NCI-H128 (cell line): ENCODE measurements at regions not wholly inside any gene's neighbourhood (a gene's known extent, or its start where the extent isn't known, plus 50 kb on each side); places are given as distances from the start of the nearest gene placed in this dataset.
"Not testable (repeated sequence)": the region's sequence is repeated elsewhere in the genome, so short reads cannot be mapped to it uniquely, and the experiment has no call there.

Source experiments
- DNase-seq: peaks from one replicate; lab custom pipeline; 2025; ENCODE audit not compliant: unreplicated experiment; lab: John Stamatoyannopoulos, UW

DNA sequence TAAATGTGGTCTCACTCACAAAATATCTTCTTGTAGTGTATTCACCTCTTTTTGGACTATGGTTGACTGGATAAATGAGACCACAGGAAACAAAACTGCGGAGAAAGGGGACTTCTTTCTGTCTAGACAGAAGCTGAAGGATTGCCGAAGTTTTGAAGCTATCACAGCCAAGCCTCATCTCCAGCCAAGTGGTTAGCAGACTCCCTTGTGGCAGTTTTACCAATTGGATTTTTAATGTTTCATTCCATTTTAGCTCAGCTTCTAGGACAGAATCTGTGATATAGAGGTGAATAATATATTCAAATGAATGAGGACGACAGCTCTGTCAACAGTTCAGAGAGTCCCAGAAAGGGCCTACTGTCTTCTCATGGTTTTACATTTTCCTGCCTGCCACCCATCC lies 215.7 kb upstream of the ZNF608 start:
- DNase-seq = no peak

DNA sequence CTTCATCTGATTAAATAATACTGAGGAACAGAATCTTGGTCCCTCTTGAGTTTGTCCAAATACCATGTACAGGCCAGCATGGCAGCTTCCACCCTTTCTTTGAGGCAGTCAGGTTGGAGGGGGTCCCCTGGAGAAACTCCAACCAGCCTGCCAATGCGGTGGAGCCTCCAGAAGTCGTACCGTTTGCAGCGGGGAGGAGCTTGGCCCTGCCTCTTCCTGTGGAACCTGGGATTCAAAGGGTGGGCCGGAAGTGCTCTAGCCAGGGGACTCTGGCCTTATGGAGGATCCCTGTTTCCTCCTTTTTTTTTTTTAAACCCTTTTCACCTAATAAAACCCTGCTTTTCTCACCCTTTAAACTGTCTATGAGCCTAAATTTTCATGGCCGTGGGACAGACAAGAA lies 216.3 kb upstream of the ZNF608 start:
- no peak for DNase-seq

DNA sequence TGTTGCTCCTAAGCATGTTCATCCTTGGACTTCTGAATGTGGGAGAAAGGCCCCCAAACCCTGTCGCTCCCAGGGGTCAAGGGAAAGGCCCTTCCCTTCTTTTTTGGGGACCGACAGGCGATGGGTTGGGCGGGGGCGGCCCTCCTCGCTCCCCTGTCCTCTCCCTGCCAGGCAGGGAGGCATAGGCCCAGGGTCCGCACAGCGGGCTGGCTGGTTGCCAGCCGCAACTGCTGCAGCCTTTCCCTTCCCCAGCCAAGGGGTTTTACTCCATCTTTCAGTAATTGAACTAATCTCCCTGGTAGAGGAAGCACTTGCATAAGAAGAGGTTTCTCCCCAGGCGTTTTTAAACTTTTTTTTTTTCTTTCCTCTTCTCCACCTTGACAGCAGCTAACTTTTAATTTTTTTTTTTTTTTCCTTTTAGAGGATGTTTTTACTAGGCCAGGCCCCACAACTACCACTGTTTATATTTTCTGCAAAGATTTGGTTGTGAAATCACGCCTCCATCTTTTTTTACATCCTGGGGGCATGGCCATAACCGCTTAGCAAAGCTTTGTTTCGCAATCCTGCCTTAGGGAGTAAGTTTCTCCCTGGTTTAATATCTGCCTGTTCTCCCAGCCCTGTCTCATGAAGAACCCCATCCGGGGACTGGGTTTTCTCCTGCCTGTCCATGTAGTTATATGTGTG lies 216.9 kb upstream of the ZNF608 start:
- DNase-seq = no peak

DNA sequence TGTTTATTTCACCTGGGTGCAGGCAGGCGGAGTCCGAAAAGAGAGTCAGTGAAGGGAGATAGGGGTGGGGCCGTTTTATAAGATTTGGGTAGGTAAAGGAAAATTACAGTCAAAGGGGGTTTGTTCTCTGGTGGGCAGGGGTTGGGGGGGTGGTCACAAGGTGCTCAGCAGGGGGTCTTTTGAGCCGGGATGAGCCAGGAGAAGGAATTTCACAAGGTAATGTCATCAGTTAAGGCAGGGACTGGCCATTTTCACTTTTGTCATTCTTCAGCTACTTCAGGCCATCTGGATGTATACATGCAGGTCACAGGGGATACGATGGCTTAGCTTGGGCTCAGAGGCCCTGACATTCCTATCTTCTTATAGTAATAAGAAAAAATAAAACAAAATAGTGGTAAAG lies 220.3 kb upstream of the ZNF608 start:
- not testable (repeated sequence) for DNase-seq

DNA sequence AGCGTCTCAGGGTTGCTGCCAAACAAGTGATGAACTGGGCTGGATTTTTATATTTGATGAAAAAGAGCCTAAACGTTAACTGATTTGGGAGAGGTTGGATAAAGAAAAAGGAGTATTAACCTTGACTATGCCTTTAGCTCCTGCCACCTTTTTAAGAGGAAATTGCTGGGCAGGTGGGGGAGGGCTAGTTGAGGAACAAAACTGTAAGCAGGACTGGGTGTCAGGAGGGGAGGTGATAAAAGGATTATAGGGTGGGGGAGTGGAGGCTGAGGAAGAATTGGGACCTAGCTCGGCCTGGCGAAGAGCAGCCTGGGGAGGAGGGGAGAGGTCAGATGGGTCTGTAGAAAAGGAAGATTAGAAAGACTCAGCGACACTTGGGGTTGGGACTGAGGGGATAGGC lies 223.9 kb upstream of the ZNF608 start:
- DNase-seq = not testable (repeated sequence)

DNA sequence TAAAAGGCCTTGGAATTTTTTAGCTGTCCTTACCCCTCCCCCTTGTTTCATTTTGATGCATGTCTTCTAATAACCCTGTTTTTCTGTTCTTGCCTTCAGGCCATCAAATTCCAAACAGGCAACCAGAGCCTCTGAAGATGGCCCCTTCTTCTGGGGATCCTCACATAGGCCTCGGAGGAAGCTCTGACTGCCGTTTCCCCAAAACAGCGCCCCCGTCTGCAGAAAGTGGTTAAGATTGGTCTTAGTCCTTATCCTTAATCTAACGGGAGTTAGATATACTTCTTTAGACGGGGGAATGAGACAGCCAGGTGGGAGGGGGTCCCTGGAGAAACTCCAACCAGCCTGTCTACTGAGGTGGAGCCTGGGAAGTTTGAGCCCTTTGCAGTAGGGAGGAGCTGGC lies 226.3 kb upstream of the ZNF608 start:
- no peak for DNase-seq

DNA sequence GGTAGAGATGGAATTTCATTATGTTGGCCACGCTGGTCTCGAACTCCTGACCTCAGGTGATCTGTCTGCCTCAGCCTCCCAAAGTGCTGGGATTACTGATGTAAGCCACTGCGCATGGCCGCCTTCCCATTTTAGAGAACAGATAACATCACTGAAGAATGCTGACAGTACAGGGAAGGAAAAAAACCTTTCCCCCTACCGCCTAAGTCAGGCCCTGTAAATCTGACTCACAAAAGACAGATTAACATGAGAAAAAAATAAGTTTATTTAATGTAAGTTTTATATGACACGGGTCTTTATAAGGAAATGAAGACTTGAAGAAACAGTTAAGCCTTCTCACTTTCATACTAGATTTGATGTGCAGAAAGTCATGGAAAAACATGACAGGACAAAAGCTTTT lies 227.2 kb upstream of the ZNF608 start:
- DNase-seq = no peak

DNA sequence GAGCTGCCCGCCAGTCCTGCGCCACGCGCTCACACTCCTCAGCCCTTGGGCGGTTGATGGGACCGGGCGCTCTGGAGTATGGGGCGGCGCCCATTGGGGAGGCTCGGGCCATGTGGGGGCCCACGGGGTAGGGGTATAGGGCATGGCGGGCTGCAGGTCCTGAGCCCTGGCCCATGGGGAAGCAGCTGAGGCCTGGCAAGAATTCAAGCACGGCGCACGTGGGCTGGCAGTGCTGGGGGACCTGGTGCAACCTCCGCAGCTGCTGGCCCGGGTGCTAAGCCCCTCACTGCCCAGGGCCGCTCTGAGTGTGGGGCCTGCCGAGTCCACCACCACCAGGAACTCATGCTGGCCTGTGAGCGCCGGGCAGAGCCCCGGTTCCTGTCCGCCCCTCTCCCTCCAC lies 229.6 kb upstream of the ZNF608 start:
- DNase-seq = no peak

DNA sequence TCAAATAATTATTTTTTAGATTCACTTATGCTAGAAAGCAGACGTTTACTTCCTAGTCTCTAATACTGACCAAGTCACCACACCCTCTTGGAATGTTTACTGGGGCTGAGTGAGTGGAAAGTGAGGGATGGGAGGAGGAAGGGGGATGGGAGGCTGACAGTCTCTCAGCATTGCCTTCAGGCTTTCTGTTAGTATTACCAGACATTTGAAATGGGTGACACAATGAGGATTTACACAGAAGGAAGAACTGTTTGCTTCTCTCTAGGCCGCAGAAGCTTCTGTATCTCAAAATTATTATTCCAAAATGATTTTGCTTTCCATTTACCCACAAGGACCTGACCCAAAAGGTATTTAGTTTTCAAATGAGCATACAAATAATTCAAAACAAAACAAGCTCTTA lies 232.8 kb upstream of the ZNF608 start:
- no peak for DNase-seq

DNA sequence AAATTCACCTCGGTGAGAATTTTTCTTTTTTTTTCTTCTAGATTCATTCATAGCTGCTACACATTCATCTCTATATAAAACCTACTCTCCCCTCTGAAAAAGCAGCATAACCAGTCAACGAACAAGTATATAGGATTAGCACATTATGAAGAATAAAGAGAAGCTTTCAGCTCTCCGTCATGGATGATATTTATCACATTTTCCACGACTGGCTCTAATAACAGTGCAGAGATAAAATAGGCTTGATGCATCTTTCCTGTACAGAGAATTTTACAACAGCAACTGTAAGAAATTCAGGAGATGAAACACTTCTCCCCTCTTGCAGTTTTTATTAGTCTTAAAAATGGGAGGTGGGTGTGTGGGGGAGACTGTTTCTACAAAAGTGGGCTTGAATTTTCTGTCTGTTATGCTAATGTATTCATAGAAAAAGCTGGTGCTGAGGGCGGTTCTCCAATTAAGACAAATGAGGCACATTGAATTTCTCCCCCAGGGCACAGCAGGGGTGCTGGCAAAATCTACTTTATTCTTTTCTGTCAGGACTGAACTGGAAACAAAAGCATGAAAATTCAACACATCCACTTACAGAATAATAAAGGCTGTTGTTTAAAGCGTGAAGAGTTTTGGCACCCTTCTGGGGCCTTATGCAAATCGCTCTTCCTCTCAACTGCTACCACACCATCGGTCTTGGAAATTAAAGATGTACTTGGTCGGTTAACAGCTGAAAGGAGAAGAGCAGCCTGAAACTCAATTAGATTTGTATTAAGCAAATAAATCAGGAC lies 233.9 kb upstream of the ZNF608 start:
- no peak for DNase-seq

DNA sequence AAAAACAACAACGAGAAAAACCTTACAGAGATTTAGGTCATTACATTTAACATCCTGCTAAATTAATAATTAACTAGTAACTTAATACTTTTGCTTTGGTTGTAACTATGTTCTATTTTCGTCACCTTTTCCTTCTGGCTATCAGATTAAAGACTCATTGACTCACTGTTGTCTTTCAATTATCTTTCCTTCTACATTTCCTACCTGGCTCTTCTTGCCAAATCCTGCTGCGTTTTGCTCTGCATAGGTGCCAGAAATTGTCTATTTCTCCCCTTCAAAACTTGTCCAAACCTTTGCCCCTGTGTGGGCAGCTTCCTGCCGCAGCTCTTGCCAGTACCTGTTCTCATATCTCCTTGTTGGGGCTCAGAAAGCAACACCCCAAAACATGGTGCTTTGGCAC lies 235.5 kb upstream of the ZNF608 start:
- DNase-seq = no peak

DNA sequence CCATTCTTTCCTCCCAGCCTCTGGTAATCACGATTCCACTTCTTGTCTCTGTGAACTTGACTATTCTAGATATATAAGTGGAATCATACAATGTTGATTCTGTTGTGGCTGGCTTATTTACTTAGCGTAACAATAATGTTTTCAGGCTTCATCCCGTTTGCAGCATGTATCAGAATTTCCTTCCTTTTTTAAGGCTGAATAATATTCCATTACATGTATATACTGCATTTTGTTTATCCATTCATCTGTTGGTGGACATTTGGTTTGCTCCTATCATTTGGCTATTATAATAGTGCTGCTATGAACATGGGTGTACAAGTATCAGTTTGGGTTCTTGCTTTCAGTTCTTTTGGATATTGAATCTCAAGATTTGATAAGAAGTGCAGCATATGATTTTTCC lies 239.7 kb upstream of the ZNF608 start:
- no peak for DNase-seq

DNA sequence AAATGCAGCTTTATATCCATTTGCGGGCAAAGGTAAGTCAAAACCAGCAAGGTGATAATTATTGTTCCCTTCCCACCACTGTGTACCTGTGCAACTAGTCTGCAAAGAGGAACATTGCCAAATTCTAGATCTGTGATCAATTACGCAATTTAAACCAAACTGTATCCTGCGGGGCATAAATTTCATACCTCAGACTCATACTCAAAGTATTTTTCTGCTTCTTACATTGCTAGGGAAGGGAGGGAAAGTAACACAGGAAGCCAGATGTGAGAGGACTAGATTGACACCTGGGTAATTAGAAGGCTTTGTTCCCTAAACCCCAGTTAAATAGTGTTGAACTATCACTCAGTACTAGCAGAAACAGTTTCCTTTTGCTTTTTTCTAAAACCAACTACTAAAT lies 240.2 kb upstream of the ZNF608 start:
- DNase-seq = no peak

DNA sequence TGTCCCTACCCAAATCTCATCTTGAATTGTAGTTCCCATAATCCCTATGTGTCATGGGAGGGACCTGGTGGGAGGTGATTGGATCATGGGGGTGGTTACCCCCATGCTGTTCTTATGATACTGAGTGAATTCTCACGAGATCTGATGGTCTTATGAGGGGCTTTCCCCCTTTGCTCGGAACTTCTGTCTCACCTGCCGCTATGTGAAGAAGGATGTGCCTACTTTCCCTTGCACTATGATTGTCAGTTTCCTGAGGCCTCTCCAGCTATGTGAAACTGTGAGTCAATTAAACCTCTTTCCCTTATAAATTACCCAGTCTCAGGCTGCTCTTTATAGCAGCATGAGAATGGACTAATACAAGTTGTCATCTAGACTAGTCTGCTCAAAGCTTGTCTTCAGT lies 241.3 kb upstream of the ZNF608 start:
- DNase-seq = not testable (repeated sequence)

DNA sequence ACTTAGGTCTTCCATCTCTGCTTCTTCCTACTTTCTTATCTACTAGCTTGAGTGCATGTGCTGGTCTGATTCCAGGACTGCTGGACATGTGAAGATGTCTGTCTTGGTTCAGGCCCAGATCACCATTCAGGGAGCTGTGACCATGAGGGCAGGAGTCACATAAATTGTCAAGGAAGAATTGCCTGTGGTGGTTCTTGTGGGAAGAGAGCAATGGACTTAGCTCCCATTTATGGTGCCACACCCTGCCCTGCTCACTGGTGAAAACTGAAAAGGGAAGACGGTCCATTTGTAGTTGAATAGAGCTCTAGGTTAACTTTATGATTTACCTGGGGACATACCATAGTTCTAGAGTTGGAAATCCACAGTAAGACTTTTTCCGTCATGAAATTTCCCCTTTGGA lies 244.3 kb upstream of the ZNF608 start:
- DNase-seq = no peak

DNA sequence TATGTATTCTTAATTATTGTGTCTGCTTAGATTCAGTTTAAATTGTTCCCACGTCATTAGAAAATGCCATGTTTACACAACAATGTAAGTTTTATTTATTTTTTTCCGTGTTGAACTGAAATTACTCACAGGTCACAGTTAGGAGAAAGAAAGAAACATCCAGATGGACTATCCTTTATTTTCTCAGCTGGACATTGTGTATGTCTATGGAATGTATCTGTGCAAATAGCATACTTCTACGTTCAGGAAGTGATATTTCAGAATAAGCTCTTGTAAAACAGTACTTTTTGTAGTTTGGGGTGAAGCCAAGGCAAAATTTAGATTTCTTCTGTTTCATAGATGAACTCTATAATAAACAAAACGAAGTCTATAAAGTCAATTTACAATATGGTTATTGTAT lies 249.0 kb upstream of the ZNF608 start:
- no peak for DNase-seq

DNA sequence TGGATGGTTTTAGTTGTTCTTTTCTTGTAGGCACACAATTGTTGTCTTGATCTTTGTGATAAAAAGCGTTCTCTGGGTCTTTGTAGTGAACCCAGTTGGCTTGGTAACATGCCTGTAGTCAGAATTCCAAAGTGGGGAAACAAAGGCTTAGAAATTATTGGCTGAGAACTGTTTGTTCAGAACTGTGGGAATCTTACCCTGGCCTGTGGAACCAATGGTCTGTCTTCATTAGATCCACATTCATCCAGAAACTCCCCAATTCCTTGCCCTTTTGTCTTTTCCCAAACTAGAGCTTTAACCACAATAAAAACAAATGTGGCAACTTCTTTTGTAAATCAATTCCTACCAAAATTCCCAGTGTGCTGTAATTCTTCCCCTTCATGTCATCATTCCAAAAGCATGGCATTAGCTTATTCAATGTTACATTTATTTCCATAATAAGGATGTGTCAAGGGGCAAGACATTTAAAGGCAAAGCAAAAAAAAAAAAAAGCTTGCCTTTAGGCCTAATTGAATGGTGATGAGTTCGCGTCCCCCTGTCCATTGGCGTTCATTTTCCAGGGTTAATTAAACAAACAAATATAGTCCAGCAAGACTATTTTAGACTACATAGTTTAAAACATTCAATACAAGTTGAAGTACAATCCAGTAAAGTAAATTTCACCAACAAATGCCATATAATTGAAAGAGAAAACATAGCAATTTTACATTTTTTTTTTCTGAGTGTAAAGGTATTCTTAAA lies 249.8 kb upstream of the ZNF608 start:
- no peak for DNase-seq

DNA sequence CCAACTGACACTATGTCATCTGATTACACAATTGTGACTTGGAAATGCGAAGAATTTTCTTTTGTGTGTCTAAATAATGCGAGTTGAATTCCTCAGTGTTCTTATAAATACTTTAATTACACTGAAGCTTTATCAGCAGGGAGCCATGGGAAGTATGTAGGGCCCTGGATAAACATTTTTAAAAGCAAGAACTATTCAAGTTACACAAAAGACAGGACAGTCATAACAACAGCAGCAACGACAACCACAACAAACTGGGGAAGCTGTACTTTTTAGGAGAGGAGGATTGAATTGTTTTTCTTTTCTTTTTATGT lies 250.3 kb upstream of the ZNF608 start:
- no peak for DNase-seq

DNA sequence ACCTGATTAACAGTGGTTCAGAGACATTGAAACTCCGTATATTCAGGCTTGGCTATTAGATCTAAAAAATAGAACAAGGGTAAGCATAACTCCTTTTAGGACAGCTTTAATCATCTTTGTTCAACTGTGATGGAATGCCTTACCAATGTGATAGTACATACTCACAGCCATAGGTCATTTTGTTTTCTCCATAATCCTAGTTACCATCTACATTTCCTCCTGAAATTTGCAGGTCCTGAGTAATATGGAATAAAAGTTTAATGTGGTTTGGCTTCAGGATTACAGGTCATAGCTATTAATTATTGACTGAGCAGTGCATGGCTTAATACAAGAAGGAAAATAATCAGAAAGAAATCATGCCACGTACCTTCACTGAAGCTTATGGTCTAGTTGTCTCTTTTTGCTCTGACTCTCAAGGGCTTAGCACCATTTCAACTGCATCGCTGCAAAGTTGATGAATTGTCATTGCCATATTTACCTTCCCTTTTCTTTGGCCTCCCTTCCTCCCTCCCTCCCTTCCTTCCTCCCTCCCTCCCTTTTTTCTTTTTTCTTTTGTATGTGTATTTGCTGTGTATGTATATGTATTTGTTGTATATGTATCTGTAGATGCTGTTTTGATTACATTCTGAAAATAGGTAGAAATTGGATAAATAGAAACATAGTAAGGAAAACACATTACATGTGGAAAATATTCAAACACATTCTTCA lies 250.9 kb upstream of the ZNF608 start:
- no peak for DNase-seq

DNA sequence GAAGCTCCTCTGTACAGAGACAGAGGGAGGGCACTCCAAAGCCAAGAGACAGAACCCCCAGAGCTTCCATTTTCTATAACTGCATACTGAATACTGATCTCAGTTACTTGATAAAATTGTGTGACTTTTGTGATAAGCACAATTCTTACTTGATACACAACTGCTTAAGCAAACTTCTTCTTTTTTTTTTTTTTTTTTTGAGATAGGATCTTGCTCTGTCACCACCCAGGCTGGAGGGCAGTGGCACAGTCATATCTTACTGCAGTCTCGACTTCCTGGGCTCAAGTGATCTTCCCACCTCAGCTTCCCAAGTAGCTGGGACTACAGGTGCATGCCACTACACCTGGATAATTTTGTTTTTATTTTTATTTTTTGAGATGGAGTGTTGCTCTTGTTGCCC lies 252.1 kb upstream of the ZNF608 start:
- no peak for DNase-seq

DNA sequence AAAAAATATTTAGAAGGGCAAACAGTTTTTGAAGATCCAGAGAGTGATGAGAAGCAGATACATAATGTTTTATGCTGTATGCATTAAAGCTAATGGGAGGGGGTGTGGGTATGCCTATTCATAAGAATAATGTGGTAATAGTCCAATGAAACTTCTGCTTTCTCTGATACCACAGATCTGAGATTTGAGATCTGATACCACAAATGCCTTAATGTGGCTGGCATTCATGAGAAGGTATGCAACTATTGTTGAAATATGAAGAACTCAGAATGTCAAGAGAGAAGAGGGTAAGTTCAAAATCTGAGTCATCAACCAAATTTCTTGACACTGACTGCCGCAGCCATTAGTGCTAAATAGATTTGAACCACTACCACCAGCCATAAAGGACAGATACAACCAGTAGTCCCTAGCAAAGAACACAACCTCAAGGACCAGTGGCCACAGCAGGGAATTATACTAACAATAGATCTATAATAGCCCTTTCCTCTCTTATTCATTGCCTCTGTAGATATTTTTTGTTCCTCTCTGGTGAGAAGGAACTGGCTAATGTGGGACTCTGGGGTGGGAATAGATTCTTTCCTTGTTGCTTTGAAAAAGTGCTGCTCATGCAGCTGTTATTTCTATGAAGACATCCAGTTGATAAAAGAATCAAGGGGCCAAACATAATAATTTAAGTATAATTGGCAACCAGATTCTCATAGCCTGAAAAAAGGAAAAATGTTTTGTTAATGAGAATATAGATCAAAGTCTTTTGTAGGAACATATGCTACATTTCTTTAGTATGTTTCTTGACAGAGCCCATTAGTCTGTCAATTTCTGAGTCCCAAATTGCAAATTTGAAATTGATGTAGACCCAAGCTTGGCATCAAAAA lies 256.5 kb upstream of the ZNF608 start:
- no peak for DNase-seq
